ENCODE measurements at regions not wholly inside any gene's neighbourhood (a gene's known extent, or its start where the extent isn't known, plus 50 kb on each side); places are given as distances from the start of the nearest gene placed in this dataset.

GRCh38 chr6:11908436-11909105 lies 103.5 kb upstream of the HIVEP1 start:
- TF ChIP-seq CTCF (IDR thresholded peaks at IDR 0.05; ENCODE audit: unreplicated experiment), result no peak
- no TSS peak for BruUV-seq (replicated peaks)
- no peak overlapping the region for H3K27ac Mint-ChIP-seq (ENCODE audit: low read depth, unreplicated experiment)
- DNase-seq (ENCODE audit: unreplicated experiment), result no peak
- no peaks in the 10 kb centered on the region for H3K27me3 Mint-ChIP-seq (ENCODE audit: insufficient read depth, unreplicated experiment)
- H3K36me3 Mint-ChIP-seq (ENCODE audit: insufficient read depth, unreplicated experiment), result peaks cover 6% of the 10 kb centered on the region
- ChIA-PET POLR2A (no interaction called here), CTCF (no interaction called here)
- no peaks in the 10 kb centered on the region for H3K9me3 Mint-ChIP-seq (ENCODE audit: unreplicated experiment)
- H3K4me3 Mint-ChIP-seq (ENCODE audit: unreplicated experiment), result no peak overlapping the region
- no peaks in the 10 kb centered on the region for H3K4me1 Mint-ChIP-seq (ENCODE audit: insufficient read depth, unreplicated experiment)
- intact Hi-C loops (cut with micrococcal nuclease), result no loop called here

GRCh38 chr6:11903645-11904044 lies 108.5 kb upstream of the HIVEP1 start:
- DNase-seq (ENCODE audit: unreplicated experiment), result no peak
- Mint-ChIP-seq H3K27ac (ENCODE audit: low read depth, unreplicated experiment) (no peak overlapping the region), H3K27me3 (ENCODE audit: insufficient read depth, unreplicated experiment) (no peaks in the 10 kb centered on the region), H3K4me1 (ENCODE audit: insufficient read depth, unreplicated experiment) (peaks cover 5% of the 10 kb centered on the region), H3K36me3 (ENCODE audit: insufficient read depth, unreplicated experiment) (no peaks in the 10 kb centered on the region), H3K4me3 (ENCODE audit: unreplicated experiment) (no peak overlapping the region), H3K9me3 (ENCODE audit: unreplicated experiment) (peaks cover 8% of the 10 kb centered on the region)
- BruUV-seq (replicated peaks), result no TSS peak
- no peak for TF ChIP-seq CTCF (IDR thresholded peaks at IDR 0.05; ENCODE audit: unreplicated experiment)
- CTCF ChIA-PET, result no interaction called here
- intact Hi-C loops (cut with micrococcal nuclease), result no loop called here
- POLR2A ChIA-PET, result interaction anchor here (0.6 kb wide), 1 partner anchor 32 kb away, joined by 3 read pairs; no protein-coding TSS in a partner anchor

GRCh38 chr6:11902527-11902926 lies 109.6 kb upstream of the HIVEP1 start:
- no peak for DNase-seq (ENCODE audit: unreplicated experiment)
- POLR2A ChIA-PET, result no interaction called here
- H3K36me3 Mint-ChIP-seq (ENCODE audit: insufficient read depth, unreplicated experiment), result no peaks in the 10 kb centered on the region
- no peaks in the 10 kb centered on the region for H3K27me3 Mint-ChIP-seq (ENCODE audit: insufficient read depth, unreplicated experiment)
- intact Hi-C loops (cut with micrococcal nuclease), result no loop called here
- CTCF ChIA-PET, result no interaction called here
- H3K27ac Mint-ChIP-seq (ENCODE audit: low read depth, unreplicated experiment), result no peak overlapping the region
- no peak for TF ChIP-seq CTCF (IDR thresholded peaks at IDR 0.05; ENCODE audit: unreplicated experiment)
- peaks cover 5% of the 10 kb centered on the region for H3K4me1 Mint-ChIP-seq (ENCODE audit: insufficient read depth, unreplicated experiment)
- no TSS peak for BruUV-seq (replicated peaks)
- H3K9me3 Mint-ChIP-seq (ENCODE audit: unreplicated experiment), result peaks cover 8% of the 10 kb centered on the region
- H3K4me3 Mint-ChIP-seq (ENCODE audit: unreplicated experiment), result no peak overlapping the region

GRCh38 chr6:11900662-11901598 lies 111.2 kb upstream of the HIVEP1 start:
- BruUV-seq (replicated peaks), result no TSS peak
- Mint-ChIP-seq H3K27ac (ENCODE audit: low read depth, unreplicated experiment) (no peak overlapping the region), H3K27me3 (ENCODE audit: insufficient read depth, unreplicated experiment) (no peaks in the 10 kb centered on the region), H3K9me3 (ENCODE audit: unreplicated experiment) (peaks cover 8% of the 10 kb centered on the region), H3K4me1 (ENCODE audit: insufficient read depth, unreplicated experiment) (peaks cover 5% of the 10 kb centered on the region), H3K4me3 (ENCODE audit: unreplicated experiment) (no peak overlapping the region), H3K36me3 (ENCODE audit: insufficient read depth, unreplicated experiment) (no peaks in the 10 kb centered on the region)
- no peak for DNase-seq (ENCODE audit: unreplicated experiment)
- TF ChIP-seq CTCF (IDR thresholded peaks at IDR 0.05; ENCODE audit: unreplicated experiment), result no peak
- POLR2A ChIA-PET, result interaction anchor here (0.7 kb wide), 1 partner anchor 13 kb away, joined by 3 read pairs; no protein-coding TSS in a partner anchor
- intact Hi-C loops (cut with micrococcal nuclease), result no loop called here
- CTCF ChIA-PET, result no interaction called here

Measured in MCF 10A (cell line).